ENCODE measurements at regions not wholly inside any gene's neighbourhood (a gene's known extent, or its start where the extent isn't known, plus 50 kb on each side); places are given as distances from the start of the nearest gene placed in this dataset.
A peak's percentile ranks its signal among the peaks of the same experiment; 100 is the strongest.

- Histone ChIP-seq H3K4me1 (ENCODE audit: control insufficient read depth in 5 of 5, insufficient read depth in 5 of 5, low read length in 5 of 5) (peaks cover 0 to 42% (median 39%) of the 10 kb centered on the region in 5 donors), H3K9me3 (ENCODE audit: control insufficient read depth in 5 of 5, low read length in 5 of 5) (peaks cover 0 to 7% (median 6%) of the 10 kb centered on the region in 5 donors), H3K27ac (ENCODE audit: low read depth, low read length) (peak overlapping the region; percentile 24), H3K9ac (ENCODE audit: low read length in 5 of 5) (no peak overlapping the region), H3K4me3 (ENCODE audit: low read depth in 1 of 5, low read length in 5 of 5) (no peak overlapping the region), H3K36me3 (ENCODE audit: control insufficient read depth in 5 of 5, insufficient read depth in 5 of 5, low read length in 5 of 5) (no peaks in the 10 kb centered on the region), H3K27me3 (ENCODE audit: control insufficient read depth in 5 of 5, insufficient read depth in 4 of 5, low read length in 5 of 5) (no peaks in the 10 kb centered on the region)
Measured at GRCh38 chr9:88747768-88748167, 212.8 kb downstream of the NXNL2 start.

- Histone ChIP-seq H3K36me3 (ENCODE audit: control insufficient read depth in 5 of 5, insufficient read depth in 5 of 5, low read length in 5 of 5) (no peaks in the 10 kb centered on the region), H3K4me1 (ENCODE audit: control insufficient read depth in 5 of 5, insufficient read depth in 5 of 5, low read length in 5 of 5) (peaks cover 2 to 41% (median 36%) of the 10 kb centered on the region in 5 donors), H3K27ac (ENCODE audit: low read depth, low read length) (no peak overlapping the region)
Measured at GRCh38 chr9:88748566-88749261, 213.7 kb downstream of the NXNL2 start.

GRCh38 chr9:88749420-88749819, 214.4 kb downstream of the NXNL2 start:
- Histone ChIP-seq H3K27ac (ENCODE audit: low read depth, low read length) (no peak overlapping the region), H3K36me3 (ENCODE audit: control insufficient read depth in 5 of 5, insufficient read depth in 5 of 5, low read length in 5 of 5) (no peaks in the 10 kb centered on the region), H3K27me3 (ENCODE audit: control insufficient read depth in 5 of 5, insufficient read depth in 4 of 5, low read length in 5 of 5) (peaks cover 0 to 6% (median 0%) of the 10 kb centered on the region in 5 donors), H3K4me3 (ENCODE audit: low read depth in 1 of 5, low read length in 5 of 5) (no peak overlapping the region), H3K9me3 (ENCODE audit: control insufficient read depth in 5 of 5, low read length in 5 of 5) (peaks cover 0 to 7% (median 6%) of the 10 kb centered on the region in 5 donors), H3K9ac (ENCODE audit: low read length in 5 of 5) (no peak overlapping the region), H3K4me1 (ENCODE audit: control insufficient read depth in 5 of 5, insufficient read depth in 5 of 5, low read length in 5 of 5) (peaks cover 2 to 41% (median 36%) of the 10 kb centered on the region in 5 donors)

More at GRCh38 chr9:88748566-88749261, 213.7 kb downstream of the NXNL2 start:
- Histone ChIP-seq H3K27me3 (ENCODE audit: control insufficient read depth in 5 of 5, insufficient read depth in 4 of 5, low read length in 5 of 5) (peaks cover 0 to 3% (median 0%) of the 10 kb centered on the region in 5 donors), H3K9ac (ENCODE audit: low read length in 5 of 5) (no peak overlapping the region), H3K4me3 (ENCODE audit: low read depth in 1 of 5, low read length in 5 of 5) (no peak overlapping the region), H3K9me3 (ENCODE audit: control insufficient read depth in 5 of 5, low read length in 5 of 5) (peaks cover 0 to 7% (median 6%) of the 10 kb centered on the region in 5 donors)

- H3K4me3 ChIP-seq (ENCODE audit: low read depth in 1 of 5, low read length in 5 of 5), result no peak overlapping the region
- H3K4me1 ChIP-seq (ENCODE audit: control insufficient read depth in 5 of 5, insufficient read depth in 5 of 5, low read length in 5 of 5), result peaks cover 2 to 37% (median 31%) of the 10 kb centered on the region in 5 donors
- no peak overlapping the region for H3K9ac ChIP-seq (ENCODE audit: low read length in 5 of 5)
- H3K27me3 ChIP-seq (ENCODE audit: control insufficient read depth in 5 of 5, insufficient read depth in 4 of 5, low read length in 5 of 5), result peaks cover 0 to 6% (median 0%) of the 10 kb centered on the region in 5 donors
- H3K27ac ChIP-seq (ENCODE audit: low read depth, low read length), result no peak overlapping the region
- peaks cover 0 to 7% (median 6%) of the 10 kb centered on the region in 5 donors for H3K9me3 ChIP-seq (ENCODE audit: control insufficient read depth in 5 of 5, low read length in 5 of 5)
- H3K36me3 ChIP-seq (ENCODE audit: control insufficient read depth in 5 of 5, insufficient read depth in 5 of 5, low read length in 5 of 5), result no peaks in the 10 kb centered on the region
Measured at GRCh38 chr9:88750832-88751360, 215.9 kb downstream of the NXNL2 start.

GRCh38 chr9:88751781-88752180, 216.8 kb downstream of the NXNL2 start:
- Histone ChIP-seq H3K9me3 (ENCODE audit: control insufficient read depth in 5 of 5, low read length in 5 of 5) (peaks cover 0 to 7% (median 6%) of the 10 kb centered on the region in 5 donors), H3K27ac (ENCODE audit: low read depth, low read length) (no peak overlapping the region), H3K4me1 (ENCODE audit: control insufficient read depth in 5 of 5, insufficient read depth in 5 of 5, low read length in 5 of 5) (peaks cover 2 to 29% (median 24%) of the 10 kb centered on the region in 5 donors), H3K36me3 (ENCODE audit: control insufficient read depth in 5 of 5, insufficient read depth in 5 of 5, low read length in 5 of 5) (no peaks in the 10 kb centered on the region), H3K27me3 (ENCODE audit: control insufficient read depth in 5 of 5, insufficient read depth in 4 of 5, low read length in 5 of 5) (peaks cover 0 to 6% (median 0%) of the 10 kb centered on the region in 5 donors), H3K4me3 (ENCODE audit: low read depth in 1 of 5, low read length in 5 of 5) (no peak overlapping the region), H3K9ac (ENCODE audit: low read length in 5 of 5) (no peak overlapping the region)

- Histone ChIP-seq H3K4me1 (ENCODE audit: control insufficient read depth in 5 of 5, insufficient read depth in 5 of 5, low read length in 5 of 5) (peaks cover 2 to 8% (median 3%) of the 10 kb centered on the region in 5 donors), H3K36me3 (ENCODE audit: control insufficient read depth in 5 of 5, insufficient read depth in 5 of 5, low read length in 5 of 5) (no peaks in the 10 kb centered on the region), H3K27ac (ENCODE audit: low read depth, low read length) (no peak overlapping the region), H3K9me3 (ENCODE audit: control insufficient read depth in 5 of 5, low read length in 5 of 5) (peaks cover 0 to 7% (median 6%) of the 10 kb centered on the region in 5 donors), H3K27me3 (ENCODE audit: control insufficient read depth in 5 of 5, insufficient read depth in 4 of 5, low read length in 5 of 5) (peaks cover 0 to 6% (median 3%) of the 10 kb centered on the region in 5 donors), H3K9ac (ENCODE audit: low read length in 5 of 5) (no peak overlapping the region), H3K4me3 (ENCODE audit: low read depth in 1 of 5, low read length in 5 of 5) (no peak overlapping the region)
Measured at GRCh38 chr9:88753691-88754367, 218.9 kb downstream of the NXNL2 start.

- H3K4me1 ChIP-seq (ENCODE audit: control insufficient read depth in 5 of 5, insufficient read depth in 5 of 5, low read length in 5 of 5), result peaks cover 0 to 2% (median 0%) of the 10 kb centered on the region in 5 donors
- H3K9ac ChIP-seq (ENCODE audit: low read length in 5 of 5), result no peak overlapping the region
- H3K4me3 ChIP-seq (ENCODE audit: low read depth in 1 of 5, low read length in 5 of 5), result no peak overlapping the region
- H3K36me3 ChIP-seq (ENCODE audit: control insufficient read depth in 5 of 5, insufficient read depth in 5 of 5, low read length in 5 of 5), result no peaks in the 10 kb centered on the region
- H3K27ac ChIP-seq (ENCODE audit: low read depth, low read length), result no peak overlapping the region
- H3K9me3 ChIP-seq (ENCODE audit: control insufficient read depth in 5 of 5, low read length in 5 of 5), result peaks cover 0 to 7% (median 6%) of the 10 kb centered on the region in 5 donors
- peaks cover 0 to 7% (median 3%) of the 10 kb centered on the region in 5 donors for H3K27me3 ChIP-seq (ENCODE audit: control insufficient read depth in 5 of 5, insufficient read depth in 4 of 5, low read length in 5 of 5)
Measured at GRCh38 chr9:88754452-88754851, 219.5 kb downstream of the NXNL2 start.

- no peak overlapping the region for H3K27ac ChIP-seq (ENCODE audit: low read depth, low read length)
Measured at GRCh38 chr9:88754886-88755285, 219.9 kb downstream of the NXNL2 start.

GRCh38 chr9:88757406-88758010, 222.5 kb downstream of the NXNL2 start:
- H3K27ac ChIP-seq (ENCODE audit: low read depth, low read length), result no peak overlapping the region
- H3K9ac ChIP-seq (ENCODE audit: low read length in 5 of 5), result no peak overlapping the region
- H3K4me1 ChIP-seq (ENCODE audit: control insufficient read depth in 5 of 5, insufficient read depth in 5 of 5, low read length in 5 of 5), result peaks cover 0 to 2% (median 0%) of the 10 kb centered on the region in 5 donors
- no peak overlapping the region for H3K4me3 ChIP-seq (ENCODE audit: low read depth in 1 of 5, low read length in 5 of 5)
- no peaks in the 10 kb centered on the region for H3K36me3 ChIP-seq (ENCODE audit: control insufficient read depth in 5 of 5, insufficient read depth in 5 of 5, low read length in 5 of 5)
- H3K27me3 ChIP-seq (ENCODE audit: control insufficient read depth in 5 of 5, insufficient read depth in 4 of 5, low read length in 5 of 5), result peaks cover 0 to 8% (median 3%) of the 10 kb centered on the region in 5 donors
- H3K9me3 ChIP-seq (ENCODE audit: control insufficient read depth in 5 of 5, low read length in 5 of 5), result no peaks in the 10 kb centered on the region

More at GRCh38 chr9:88754886-88755285, 219.9 kb downstream of the NXNL2 start:
- no peak overlapping the region for H3K9ac ChIP-seq (ENCODE audit: low read length in 5 of 5)
- H3K4me3 ChIP-seq (ENCODE audit: low read depth in 1 of 5, low read length in 5 of 5), result no peak overlapping the region
- H3K36me3 ChIP-seq (ENCODE audit: control insufficient read depth in 5 of 5, insufficient read depth in 5 of 5, low read length in 5 of 5), result no peaks in the 10 kb centered on the region
- H3K9me3 ChIP-seq (ENCODE audit: control insufficient read depth in 5 of 5, low read length in 5 of 5), result peaks cover 0 to 7% (median 6%) of the 10 kb centered on the region in 5 donors
- H3K27me3 ChIP-seq (ENCODE audit: control insufficient read depth in 5 of 5, insufficient read depth in 4 of 5, low read length in 5 of 5), result peaks cover 0 to 8% (median 3%) of the 10 kb centered on the region in 5 donors
- peaks cover 0 to 2% (median 0%) of the 10 kb centered on the region in 5 donors for H3K4me1 ChIP-seq (ENCODE audit: control insufficient read depth in 5 of 5, insufficient read depth in 5 of 5, low read length in 5 of 5)

All from subcutaneous abdominal adipose tissue (tissue), 5 donors.